Brain pericyte (primary cell): ENCODE measurements at regions not wholly inside any gene's neighbourhood (a gene's known extent, or its start where the extent isn't known, plus 50 kb on each side); places are given as distances from the start of the nearest gene placed in this dataset.

ENCODE experiments used
- DNase-seq: peaks from one replicate; pipeline ENCODE4 v3.0.0-alpha.2; 2012; ENCODE audit warnings: low read depth, low spot score

DNA sequence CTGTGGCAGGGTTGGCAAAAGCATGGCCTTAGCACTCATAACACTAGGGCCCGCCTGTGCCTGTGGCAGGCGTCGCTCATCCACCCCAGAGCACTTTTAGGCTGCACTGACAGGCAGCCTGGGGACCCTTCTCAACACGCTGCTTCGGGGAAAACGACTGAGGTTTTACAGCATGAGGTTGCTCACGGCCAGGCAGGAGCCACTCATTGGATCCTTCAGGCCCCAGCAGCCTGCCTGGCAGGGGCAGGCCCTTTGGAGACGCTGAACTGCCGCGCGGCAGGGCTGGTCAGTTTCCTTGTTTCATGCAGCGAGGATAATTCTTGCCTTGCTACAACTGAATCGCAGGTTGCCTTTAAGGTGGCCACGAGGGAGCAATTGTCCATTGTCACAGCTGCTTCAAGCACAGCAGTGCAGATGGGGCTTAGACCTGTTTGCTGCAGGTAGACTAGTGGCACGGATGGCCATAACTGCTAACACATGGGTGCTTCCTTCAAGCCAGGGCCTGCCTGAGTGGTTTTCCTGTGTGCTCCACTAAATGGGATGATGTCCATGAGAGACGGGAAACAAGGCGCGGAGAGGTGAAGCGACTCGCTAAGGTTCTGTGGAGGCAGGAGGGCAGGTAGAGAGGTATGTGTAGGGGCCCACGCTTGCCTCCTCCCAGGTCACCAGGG, 49.9 kb upstream of the HS6ST1 start:
- no peak for DNase-seq

DNA sequence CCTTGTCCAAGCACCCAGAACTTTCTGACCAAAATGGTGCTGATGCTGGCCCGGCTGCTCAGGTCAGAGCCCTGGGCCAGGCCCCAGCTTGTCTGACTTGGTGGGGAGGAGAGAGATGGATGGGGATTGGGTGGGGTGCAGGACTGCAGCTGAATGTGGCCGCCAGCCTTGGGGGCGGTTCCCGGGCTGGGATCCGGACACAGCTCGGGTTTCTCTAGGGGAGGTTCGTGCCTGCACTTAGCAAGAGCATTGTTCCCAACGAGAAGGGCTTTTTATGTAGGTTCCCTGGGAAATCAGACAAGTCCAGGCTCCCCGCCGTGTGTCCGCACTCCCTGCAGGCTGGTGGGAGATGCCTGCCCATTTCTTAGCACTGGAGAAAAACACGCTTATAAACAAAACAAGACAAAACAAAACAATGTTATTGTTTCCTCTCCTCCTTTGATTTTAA, 50.5 kb upstream of the HS6ST1 start:
- DNase-seq, result peak; percentile 88

DNA sequence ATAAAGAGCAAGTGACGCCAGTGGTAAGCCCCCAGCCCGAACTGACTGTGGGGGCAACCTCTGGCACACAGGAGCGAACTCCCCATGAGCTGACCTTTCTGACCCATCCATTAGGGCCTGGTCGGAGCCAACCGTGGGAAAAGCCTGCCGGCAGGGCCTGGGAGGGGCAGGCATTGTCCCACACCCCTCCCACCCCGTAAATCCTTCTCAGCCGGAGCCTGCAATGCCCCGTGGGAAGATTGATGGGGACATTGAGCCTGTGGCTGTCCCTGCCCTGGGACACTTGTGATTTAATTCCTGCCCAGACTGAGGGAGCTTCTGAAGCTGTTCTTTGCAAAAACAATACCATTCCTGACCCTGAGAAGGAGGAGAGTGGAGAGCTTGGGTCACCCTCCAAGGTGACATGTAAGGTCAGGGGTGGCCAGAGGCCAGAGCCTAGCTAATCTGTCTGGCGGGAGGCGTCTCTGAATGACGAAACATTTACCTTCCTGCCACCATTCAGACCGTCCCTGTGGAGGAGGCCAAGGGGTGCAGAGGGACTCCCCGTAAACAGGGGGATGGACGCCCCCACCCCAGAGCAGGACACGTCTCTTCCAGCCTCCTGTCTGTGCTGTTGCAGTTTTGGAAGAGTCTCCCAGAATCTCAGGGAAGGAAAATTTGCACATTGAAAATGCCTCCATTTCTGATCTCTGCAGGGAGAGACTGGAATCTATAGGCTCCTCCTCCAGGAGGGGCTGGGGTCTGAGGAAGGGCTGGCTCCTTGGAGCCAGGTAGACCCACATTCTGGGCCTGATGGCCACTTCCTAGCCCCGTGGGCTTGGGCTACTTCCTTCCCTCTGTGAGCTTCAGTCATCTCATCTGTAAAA, 51.2 kb upstream of the HS6ST1 start:
- no peak for DNase-seq

DNA sequence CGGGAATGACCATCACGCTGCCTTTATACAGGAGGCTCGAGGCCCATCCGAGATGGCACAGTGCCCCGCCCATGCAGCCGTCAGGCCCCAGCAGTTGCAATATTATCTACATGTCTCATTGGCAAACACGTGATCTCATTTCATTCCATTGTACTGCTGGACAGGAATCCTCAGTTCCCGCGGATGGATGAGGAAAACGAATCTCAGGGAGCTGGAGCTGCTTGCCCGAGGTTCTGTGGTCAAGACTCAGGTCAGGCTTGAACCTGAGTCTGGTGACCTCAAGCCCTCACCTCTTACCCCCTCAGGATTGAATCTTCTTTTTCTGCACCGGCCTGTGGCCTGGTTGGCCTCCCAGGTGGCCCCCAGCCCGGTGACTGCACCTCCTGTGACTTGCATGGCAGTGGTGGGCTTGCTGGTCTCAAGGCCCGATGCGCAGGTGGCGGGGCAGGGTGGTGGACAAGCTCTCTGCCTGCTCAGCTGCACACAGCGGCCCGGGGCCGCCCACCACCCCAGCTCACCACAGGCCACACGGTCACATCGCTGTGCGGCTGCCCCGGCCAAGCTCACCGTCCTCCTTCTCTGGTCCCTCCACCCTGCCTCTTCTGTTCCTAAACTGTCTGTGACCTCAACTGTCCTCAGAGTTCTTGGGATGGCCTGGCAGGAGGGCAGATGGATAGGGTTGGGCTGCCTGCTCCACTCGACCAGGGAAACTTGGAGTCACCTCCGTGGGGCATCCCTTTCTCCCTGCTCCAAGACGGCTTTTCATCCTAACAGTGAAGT, 52.0 kb upstream of the HS6ST1 start:
- DNase-seq, result no peak

DNA sequence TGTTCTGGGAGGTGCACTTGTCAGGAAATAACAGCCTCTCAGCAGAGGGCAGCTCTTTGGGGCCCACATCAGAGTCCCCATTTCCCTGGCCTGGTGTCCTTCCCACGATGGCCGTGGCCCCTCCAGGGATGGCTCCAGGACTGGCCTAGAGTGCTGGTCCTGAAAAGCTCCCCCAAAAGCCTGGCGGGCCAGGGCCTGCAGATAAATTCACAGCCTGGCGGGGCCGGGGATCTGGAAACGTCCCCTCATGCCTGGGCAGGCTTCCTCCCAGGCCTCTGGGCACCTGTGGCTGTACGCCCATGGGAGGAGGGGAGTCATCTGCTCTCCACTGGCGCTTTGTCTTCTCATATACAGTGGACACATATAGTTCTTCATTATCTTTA, 52.6 kb upstream of the HS6ST1 start:
- DNase-seq, result no peak

DNA sequence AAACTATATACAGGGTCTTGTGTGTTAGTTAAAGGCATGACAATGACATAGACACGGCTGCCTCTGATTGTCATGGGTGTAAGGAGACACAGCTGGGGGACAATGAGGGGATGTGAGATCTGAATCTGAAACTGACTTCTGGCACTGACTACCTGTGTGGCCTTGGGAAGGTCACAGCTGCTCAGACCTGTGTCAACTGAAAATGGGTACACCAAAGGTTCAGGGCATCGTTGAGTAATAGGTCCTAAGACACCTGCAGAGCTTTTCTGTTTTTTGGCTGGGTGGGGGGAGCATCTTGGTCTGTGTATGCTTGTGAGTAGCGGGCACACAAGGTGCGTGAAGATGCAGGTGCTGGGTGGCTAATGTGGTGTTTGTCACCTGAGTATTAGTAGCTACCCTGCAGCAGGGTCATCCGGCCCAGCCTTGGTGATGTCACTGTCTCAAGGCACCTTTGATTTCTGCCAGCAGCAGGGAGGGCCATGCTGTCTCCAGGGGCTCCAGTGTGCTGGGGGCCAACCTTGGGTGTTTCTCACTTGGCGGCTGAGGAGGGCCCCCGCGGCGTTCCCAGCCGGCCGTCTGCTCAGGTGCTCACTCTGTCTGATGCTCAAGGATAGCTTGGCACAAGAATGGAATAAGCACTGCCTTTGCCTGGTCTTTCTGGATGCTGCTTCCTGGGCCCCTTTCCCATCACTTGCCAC, 53.1 kb upstream of the HS6ST1 start:
- DNase-seq, result no peak

DNA sequence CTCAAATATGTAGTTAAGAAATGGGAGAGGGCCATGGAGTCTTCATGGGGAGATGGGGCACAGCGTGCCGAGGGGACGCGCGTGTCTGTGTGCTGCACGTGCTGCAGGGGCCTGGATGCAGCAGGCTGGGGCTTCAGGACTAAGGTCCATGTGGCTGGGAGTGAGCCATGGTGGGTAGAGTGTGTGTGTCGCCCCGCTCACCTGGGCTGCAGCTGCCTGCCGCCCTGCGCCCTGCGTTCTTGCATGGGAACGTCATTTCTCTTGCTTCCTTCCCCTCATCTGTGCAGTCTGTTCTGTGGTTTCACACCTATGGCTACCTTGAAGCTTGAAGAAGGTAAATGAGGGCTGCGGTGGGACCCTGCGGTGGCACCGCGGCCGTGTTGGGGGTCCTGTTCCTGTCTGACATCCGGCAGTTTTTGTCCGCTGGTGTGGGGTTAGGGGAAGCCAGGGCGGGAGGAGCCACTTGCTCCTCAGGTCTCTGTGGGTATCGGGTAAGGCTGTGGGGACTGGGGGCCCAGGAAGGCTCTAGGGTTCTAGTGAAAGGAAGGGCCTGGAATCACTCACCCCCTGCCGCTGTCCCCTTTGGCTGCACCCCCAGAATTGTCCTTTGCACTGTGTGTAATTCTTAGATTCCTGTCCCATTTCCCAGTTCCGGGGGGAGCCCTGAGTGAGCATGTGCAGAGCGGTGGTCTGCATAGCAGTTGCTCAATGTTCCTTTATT, 54.1 kb upstream of the HS6ST1 start:
- no peak for DNase-seq

DNA sequence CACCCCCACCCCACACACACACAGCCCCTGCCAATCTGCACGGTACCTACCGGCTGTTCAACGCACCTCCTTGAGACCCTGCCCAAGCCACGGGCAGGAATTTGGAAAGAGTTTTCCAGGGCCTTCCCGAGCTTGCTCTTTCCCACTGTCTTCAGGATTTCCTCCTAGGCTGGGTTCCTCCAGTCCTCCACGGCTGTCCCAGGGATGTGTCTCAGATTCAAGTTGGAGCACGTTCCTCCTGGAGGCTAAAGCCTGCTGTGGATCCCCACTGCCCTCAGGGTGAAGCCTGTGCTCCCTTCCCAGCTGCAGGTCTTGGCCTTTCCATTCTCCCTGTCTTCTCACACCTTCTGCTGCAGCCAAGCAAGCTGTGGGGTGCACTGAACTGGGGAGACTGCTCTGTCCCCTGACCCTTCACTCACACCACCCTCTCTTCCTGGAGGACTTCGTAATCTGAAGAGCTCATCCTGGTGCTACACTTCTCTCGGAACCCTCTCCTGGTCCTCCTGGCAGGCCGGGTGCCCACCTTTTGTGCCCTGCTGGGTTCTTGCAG, 54.9 kb upstream of the HS6ST1 start:
- no peak for DNase-seq

DNA sequence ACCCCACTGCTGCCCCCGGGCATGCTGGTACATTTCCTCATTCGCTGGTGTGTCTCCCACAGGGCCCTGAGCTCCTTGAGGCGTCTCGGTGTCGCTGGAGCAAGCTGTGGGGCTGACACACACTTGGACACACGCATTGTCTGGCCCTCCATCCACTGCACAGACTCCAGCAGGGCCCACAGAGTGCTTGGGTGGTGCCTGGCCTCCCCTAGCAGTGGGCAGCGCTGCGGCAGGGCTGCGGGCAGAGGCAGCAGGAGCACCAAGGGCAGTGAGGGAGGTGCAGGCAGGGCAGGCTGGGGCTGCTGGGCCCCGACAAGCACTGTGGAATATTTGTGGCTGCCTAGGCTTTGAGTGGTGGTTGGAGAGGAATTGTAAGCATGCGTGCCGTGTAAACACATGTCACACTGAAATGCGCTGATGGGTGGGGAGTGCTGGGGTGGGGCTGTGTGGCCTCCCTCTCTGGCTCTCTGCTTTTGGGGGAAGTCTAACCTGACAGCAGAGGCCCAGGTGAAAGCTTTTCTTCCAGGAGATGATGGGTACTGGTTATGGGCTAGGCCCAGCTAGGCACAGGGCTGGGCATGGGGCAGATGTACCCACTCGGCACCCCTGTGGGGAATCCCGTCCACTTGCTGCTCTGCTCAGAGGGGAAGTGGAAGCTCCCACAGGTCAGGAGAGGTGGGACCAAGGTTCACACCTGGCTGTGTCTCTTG, 55.5 kb upstream of the HS6ST1 start:
- DNase-seq, result no peak

DNA sequence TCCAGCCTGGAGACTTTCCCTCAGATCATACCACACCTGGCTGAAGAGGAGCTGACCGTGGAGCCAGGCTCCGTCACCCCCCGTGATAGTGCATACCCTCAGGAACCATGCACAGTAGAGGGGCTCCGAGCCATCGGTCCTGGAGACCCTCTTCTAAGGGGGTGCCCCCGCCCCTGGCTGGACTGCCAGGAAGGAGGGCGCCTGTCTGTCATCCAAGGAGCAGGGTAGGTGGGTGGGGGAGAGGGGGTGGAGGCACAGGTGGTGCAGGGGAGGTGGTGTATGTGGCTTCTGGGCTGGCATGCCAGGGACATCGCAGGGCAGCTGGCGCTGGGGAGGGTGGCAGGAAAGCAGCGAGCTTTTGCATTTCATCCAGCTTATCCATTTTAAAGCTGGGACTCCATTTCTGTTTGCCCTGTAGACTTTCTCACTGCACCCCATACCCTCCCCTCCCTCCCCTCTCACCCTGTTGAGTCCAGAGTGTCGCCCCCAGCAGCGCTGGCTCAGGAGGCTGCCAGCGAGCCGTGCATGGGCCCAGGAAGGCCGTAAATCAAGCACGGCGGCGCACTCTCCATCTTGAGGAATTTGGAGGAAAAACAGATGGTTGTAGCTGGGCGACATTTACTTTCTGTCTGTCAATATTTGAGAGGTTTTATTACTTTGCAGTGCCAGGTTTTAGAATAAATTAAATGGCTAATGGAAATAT, 56.2 kb upstream of the HS6ST1 start:
- no peak for DNase-seq

DNA sequence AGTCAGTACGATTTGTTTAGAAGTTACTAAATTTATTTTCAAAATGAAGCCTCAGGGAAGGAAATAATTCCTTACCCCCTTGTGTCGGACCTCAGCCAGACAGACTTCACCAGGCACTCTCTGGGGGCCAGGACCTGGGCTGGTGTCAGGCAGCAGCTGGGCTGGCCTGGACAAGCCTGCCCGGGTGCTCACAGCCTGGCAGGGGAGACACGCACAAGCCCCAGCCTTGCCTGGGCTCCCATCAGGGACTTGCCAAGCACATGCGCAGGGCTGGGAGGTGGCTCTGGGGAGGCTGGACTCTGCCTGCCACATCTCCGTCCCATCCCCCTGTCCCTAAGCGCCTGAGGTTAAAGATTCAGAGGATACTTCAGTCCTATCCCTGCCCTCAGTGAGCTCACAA, 56.8 kb upstream of the HS6ST1 start:
- DNase-seq, result no peak

DNA sequence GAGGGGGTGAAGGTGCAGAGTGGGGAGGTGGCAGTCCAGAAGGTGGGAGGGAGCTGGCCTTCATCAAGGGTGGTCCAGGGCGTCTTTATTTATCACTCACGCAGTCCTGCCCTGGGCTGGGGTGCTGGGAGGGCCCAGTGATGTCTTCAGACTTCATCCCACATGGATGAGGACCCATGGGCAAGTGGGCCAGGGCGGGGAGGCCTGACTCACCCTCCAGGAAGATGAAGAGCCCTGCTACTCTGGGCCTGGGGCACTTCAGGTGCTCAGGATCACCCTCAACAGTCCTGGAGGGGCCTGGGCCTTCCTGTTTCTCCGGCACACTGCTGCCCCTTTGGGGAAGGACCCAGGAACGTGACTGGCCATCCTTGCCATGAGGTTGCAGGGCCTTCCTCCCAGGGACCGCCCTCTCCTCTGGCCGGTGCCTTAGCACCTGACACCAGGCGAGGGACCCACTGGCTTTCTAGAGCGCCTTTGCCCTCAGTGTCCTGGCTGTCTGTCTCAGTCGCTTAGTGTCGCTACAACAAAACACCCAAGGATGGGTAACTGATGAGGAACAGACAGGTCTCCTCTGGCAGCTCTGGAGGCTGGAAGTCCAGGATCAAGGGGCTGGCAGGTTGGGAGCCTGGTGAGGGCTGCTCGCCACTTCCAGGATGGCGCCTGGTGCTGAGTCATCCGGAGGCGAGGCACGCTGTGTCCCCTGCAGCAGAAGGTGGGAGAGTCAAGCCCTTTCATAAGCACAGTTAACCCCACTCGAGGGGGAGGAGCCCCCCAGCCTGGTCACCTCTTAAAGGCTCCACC, 57.8 kb upstream of the HS6ST1 start:
- DNase-seq, result no peak

DNA sequence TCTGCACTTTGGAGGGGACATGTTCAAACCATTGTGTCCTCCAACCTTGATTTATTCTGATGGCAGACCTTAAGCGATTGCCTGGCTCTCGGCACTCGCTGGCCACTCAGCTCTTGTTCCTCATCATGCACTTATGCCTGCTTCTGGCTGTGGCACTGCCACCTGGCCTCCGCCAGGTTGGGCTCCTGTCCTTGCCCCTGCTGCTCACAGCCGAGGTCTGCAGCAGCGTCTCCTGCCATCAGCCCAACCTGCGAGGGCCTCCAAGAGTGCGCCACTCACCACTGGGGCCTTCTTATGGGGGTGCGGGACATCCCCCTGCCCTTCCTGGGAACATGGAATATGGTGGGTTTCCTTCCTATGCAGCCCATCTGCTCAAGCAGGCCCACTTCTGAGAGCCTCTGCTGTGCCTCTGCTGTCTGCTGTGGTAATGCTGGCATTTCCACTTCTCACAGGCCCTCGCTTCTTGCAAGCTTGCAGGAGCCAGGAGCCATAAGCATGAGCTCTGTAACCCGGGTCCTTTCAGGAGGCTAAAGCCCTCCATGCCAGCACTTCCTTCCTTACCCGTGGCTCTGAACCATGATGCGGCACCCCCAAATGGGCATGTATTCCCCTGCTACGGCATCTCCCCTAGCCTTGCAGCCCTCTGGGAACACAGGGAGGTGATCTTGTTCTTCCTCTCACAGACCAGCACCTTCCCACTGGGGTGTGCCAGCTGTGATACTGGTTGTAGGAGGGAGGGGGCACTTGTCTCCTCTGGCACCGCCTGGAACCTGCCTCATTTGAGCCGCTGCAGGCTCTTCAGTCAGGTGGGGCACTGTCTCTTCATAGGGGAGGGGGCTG, 58.6 kb upstream of the HS6ST1 start:
- no peak for DNase-seq

DNA sequence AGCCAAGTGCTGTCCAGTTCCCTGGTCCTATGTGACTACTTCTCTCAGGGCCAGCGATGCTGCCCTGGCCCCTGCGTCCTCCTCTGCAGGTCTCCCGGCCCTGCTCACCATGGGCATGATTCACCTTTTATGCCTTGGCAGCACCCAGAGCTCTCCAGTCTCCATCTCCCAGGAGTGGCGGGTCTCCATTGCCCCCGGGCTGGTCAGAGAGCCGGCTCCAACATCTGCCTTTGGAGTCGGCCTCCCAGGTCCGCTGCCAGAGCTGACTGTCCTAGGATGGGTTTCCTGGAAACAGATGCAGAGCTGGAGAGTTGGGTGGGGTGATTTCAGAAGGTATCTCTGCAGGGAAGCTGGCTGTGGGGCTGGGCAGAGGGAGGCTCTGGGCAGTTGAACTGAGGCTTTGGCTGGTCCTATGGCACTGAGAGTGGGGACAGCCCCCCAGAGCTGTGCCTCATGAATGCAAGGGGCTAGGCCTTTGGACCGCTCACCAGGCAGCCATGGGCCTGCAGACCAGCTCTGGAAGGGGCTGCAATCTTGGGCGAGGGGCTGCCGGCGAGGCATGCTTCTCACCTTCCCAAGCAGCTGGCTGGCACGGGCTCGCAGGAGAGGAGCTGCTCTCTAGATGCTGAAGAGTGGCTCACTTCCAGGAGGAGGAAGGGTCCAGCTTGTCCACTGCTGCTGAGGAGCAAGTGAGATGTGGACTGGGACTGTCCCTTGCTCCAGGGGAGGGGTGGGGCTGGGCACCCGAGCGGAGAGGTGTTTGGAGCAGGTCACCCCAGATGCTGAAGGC, 59.8 kb upstream of the HS6ST1 start:
- no peak for DNase-seq

DNA sequence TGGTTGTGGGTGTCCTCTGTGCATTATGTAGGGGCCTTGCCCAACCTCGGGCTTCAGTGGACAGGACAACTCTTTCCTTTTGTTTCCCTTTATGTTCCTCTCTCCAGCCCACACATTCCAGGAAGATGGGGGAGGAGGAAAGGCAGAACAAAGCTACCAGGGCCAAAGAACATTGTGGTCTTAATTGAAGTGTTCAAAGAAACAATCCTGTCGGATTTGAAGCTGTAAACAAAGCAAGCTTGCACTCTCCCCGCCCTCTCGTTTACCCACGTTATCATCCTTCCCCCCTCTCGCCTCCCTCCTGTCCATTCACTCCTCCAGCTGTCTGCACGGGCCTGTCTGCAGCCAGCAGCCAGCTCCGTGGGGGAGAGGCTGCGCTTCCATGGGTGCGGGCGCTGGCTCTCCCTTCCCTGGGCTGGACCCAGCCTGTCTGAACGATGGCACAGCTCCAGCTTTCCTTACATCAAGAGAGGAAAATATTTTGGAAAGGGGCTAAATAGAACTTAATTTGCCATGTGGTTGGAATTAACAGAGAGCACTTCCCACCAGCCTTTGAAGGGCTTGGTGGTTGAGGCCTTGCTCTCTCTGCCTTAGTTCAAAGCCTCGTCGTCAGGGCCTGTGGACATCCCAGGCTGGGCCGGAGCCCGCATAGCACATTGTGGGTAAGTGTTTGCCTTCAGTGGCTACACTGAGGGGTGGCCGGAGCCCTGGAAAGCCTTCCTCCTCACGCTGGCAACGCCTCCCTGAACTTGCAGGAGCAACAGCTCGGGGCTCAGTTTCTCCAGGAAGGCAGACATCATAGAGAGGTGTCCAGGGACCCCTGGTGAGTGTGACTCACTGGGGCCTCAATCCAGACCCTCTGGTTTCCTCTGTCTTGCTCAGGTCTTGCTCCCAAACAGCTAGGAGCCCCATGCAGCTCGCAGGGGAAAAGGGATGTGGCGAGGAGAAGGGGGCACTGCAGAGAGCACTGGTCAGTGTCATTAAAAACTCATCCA, 60.6 kb upstream of the HS6ST1 start:
- peak; percentile 39 for DNase-seq
